ENCODE measurements at regions not wholly inside any gene's neighbourhood (a gene's known extent, or its start where the extent isn't known, plus 50 kb on each side); places are given as distances from the start of the nearest gene placed in this dataset.

GRCh38 chr2:225223301-225223700 is 176.2 kb upstream of the NYAP2 start:
- CTCF ChIA-PET = interaction anchor here (1.2 to 1.3 kb wide), 2 partner anchors 11 kb away, joined by 3 read pairs; no protein-coding TSS in a partner anchor
- no peak overlapping the region for H3K4me3 ChIP-seq (ENCODE audit: low read depth, low read length)
- no peaks in the 10 kb centered on the region for H3K27me3 ChIP-seq (ENCODE audit: control insufficient read depth, insufficient read depth, low read length)
- POLR2A ChIA-PET = no interaction called here
- no peaks in the 10 kb centered on the region for H3K36me3 ChIP-seq (ENCODE audit: control insufficient read depth, insufficient read depth, low read length)
- DNase-seq (ENCODE audit: low read depth) = no peak
- no peak for TF ChIP-seq CTCF (IDR thresholded peaks at IDR 0.05; ENCODE audit: insufficient read depth, low read depth, low read length)

GRCh38 chr2:225207471-225207870 is 165.2 kb upstream of the DOCK10 start:
- Histone ChIP-seq H3K36me3 (ENCODE audit: control insufficient read depth, insufficient read depth, low read length) (no peaks in the 10 kb centered on the region), H3K27me3 (ENCODE audit: control insufficient read depth, insufficient read depth, low read length) (no peaks in the 10 kb centered on the region), H3K4me3 (ENCODE audit: low read depth, low read length) (no peak overlapping the region)
- ChIA-PET CTCF (no interaction called here), POLR2A (no interaction called here)
- DNase-seq (ENCODE audit: low read depth) = no peak
- TF ChIP-seq CTCF (IDR thresholded peaks at IDR 0.05; ENCODE audit: insufficient read depth, low read depth, low read length) = no peak

- TF ChIP-seq CTCF (IDR thresholded peaks at IDR 0.05; ENCODE audit: insufficient read depth, low read depth, low read length) = no peak
- POLR2A ChIA-PET = no interaction called here
- H3K4me3 ChIP-seq (ENCODE audit: low read depth, low read length) = no peak overlapping the region
- CTCF ChIA-PET = no interaction called here
- no peaks in the 10 kb centered on the region for H3K27me3 ChIP-seq (ENCODE audit: control insufficient read depth, insufficient read depth, low read length)
- no peaks in the 10 kb centered on the region for H3K36me3 ChIP-seq (ENCODE audit: control insufficient read depth, insufficient read depth, low read length)
- DNase-seq (ENCODE audit: low read depth) = no peak
Observed at GRCh38 chr2:225207043-225207442, 164.8 kb upstream of the DOCK10 start.

GRCh38 chr2:225196579-225196978 is 154.3 kb upstream of the DOCK10 start:
- Histone ChIP-seq H3K4me3 (ENCODE audit: low read depth, low read length) (no peak overlapping the region), H3K36me3 (ENCODE audit: control insufficient read depth, insufficient read depth, low read length) (no peaks in the 10 kb centered on the region), H3K27me3 (ENCODE audit: control insufficient read depth, insufficient read depth, low read length) (no peaks in the 10 kb centered on the region)
- ChIA-PET CTCF (no interaction called here), POLR2A (no interaction called here)
- DNase-seq (ENCODE audit: low read depth) = no peak
- no peak for TF ChIP-seq CTCF (IDR thresholded peaks at IDR 0.05; ENCODE audit: insufficient read depth, low read depth, low read length)

GRCh38 chr2:225192869-225193268 is 150.6 kb upstream of the DOCK10 start:
- H3K4me3 ChIP-seq (ENCODE audit: low read depth, low read length) = no peak overlapping the region
- H3K36me3 ChIP-seq (ENCODE audit: control insufficient read depth, insufficient read depth, low read length) = no peaks in the 10 kb centered on the region
- TF ChIP-seq CTCF (IDR thresholded peaks at IDR 0.05; ENCODE audit: insufficient read depth, low read depth, low read length) = no peak
- ChIA-PET POLR2A (no interaction called here), CTCF (no interaction called here)
- H3K27me3 ChIP-seq (ENCODE audit: control insufficient read depth, insufficient read depth, low read length) = no peaks in the 10 kb centered on the region
- no peak for DNase-seq (ENCODE audit: low read depth)
